IMR-90 (cell line): ENCODE measurements at regions not wholly inside any gene's neighbourhood (a gene's known extent, or its start where the extent isn't known, plus 50 kb on each side); places are given as distances from the start of the nearest gene placed in this dataset.

ENCODE experiments used
- ATAC-seq: fragments of 200-7000 bp; cut with Tn5 transposase; 2 replicates; pipeline ENCODE4 v1.9.1; 2020; ENCODE audit warnings: low read depth, mild to moderate bottlenecking, moderate library complexity
- BruUV-seq: library from RNA; stranded (reverse); fragments of 400-500 nt; replicated peaks from 2 replicates; lab custom pipeline; 2021; lab: Mats Ljungman, UMichigan
- CTCF ChIA-PET: fragments of 300-600 bp; formaldehyde crosslinking; extraction: SDS; loops from one replicate; lab custom pipeline; 2021; ENCODE audit warnings: antibody characterized with exemption; lab: Yijun Ruan, JAX
- POLR2A ChIA-PET: fragments of 300-600 bp; sonication (Branson Sonifier 250); formaldehyde crosslinking; loops from one replicate; lab custom pipeline; 2022; ENCODE audit warnings: antibody characterized with exemption; ENCODE audit not compliant: unreplicated experiment; lab: Charles Lee
- DNase-seq: peaks from one replicate; pipeline ENCODE4 v3.0.0; 2013
- H2AFZ ChIP-seq: replicated peaks from 2 replicates; pipeline ENCODE3; 2013; ENCODE audit warnings: low read length, mild to moderate bottlenecking; ENCODE audit not compliant: poor library complexity
- H2AK5ac ChIP-seq: 2 replicates; pipeline ENCODE4 v1.6.1; 2013; ENCODE audit warnings: low read depth, low read length, inconsistent platforms
- H2AK9ac ChIP-seq: replicated peaks from 2 replicates; pipeline ENCODE3; 2013; ENCODE audit warnings: mild to moderate bottlenecking, low read depth, low read length, moderate library complexity; ENCODE audit not compliant: poor library complexity
- H2BK120ac ChIP-seq: 2 replicates; pipeline ENCODE4 v1.6.1; 2013; ENCODE audit warnings: low read depth, low read length, inconsistent platforms
- H2BK15ac ChIP-seq: 3 replicates; pipeline ENCODE4 v1.6.1; 2013; ENCODE audit warnings: low read depth, low read length, inconsistent platforms
- H2BK20ac ChIP-seq: 2 replicates; pipeline ENCODE4 v1.6.1; 2013; ENCODE audit warnings: low read depth, mild to moderate bottlenecking, inconsistent platforms, low read length, moderate library complexity
- H2BK5ac ChIP-seq: 2 replicates; pipeline ENCODE4 v1.6.1; 2013; ENCODE audit warnings: mild to moderate bottlenecking, low read depth, low read length, inconsistent platforms; ENCODE audit not compliant: poor library complexity, severe bottlenecking
- H3K14ac ChIP-seq: replicated peaks from 2 replicates; pipeline ENCODE4 v1.6.1; 2013; ENCODE audit warnings: low read depth, low read length, inconsistent platforms
- H3K18ac ChIP-seq: 2 replicates; pipeline ENCODE4 v1.6.1; 2013; ENCODE audit warnings: low read depth, low read length, control low read depth
- H3K23ac ChIP-seq: 2 replicates; pipeline ENCODE4 v1.6.1; 2013; ENCODE audit warnings: low read depth, low read length, inconsistent platforms
- H3K27ac ChIP-seq: 2 replicates; pipeline ENCODE4 v1.5.1; 2013; ENCODE audit warnings: mild to moderate bottlenecking, control low read depth, low read length; ENCODE audit not compliant: insufficient read depth
- H3K27me3 ChIP-seq: 2 replicates; pipeline ENCODE4 v1.6.1; 2013; ENCODE audit warnings: low read length; ENCODE audit not compliant: control insufficient read depth, insufficient read depth
- H3K36me3 ChIP-seq: 2 replicates; pipeline ENCODE4 v1.6.1; 2013; ENCODE audit warnings: low read length, mixed read lengths; ENCODE audit not compliant: control insufficient read depth, insufficient read depth
- H3K4ac ChIP-seq: 2 replicates; pipeline ENCODE4 v1.6.1; 2013; ENCODE audit warnings: low read depth, low read length, inconsistent platforms
- H3K4me1 ChIP-seq: 2 replicates; pipeline ENCODE4 v1.6.1; 2013; ENCODE audit warnings: low read length, mixed read lengths; ENCODE audit not compliant: control insufficient read depth, insufficient read depth
- H3K4me2 ChIP-seq: 2 replicates; pipeline ENCODE4 v1.6.1; 2013; ENCODE audit warnings: low read depth, mild to moderate bottlenecking, control low read depth, low read length, moderate library complexity
- H3K4me3 ChIP-seq: 2 replicates; pipeline ENCODE4 v1.5.1; 2013; ENCODE audit warnings: low read depth, mild to moderate bottlenecking, control low read depth, low read length, moderate library complexity; ENCODE audit not compliant: insufficient read depth
- H3K56ac ChIP-seq: 2 replicates; pipeline ENCODE4 v1.6.1; 2013; ENCODE audit warnings: low read length, inconsistent platforms; ENCODE audit not compliant: insufficient read depth; ENCODE audit errors: extremely low read depth
- H3K79me1 ChIP-seq, 2 experiments: 2 replicates each; pipeline ENCODE4 v1.6.1; 2013; ENCODE audit warnings: low read length in 2 of 2, inconsistent platforms in 1 of 2, low read depth in 1 of 2
- H3K9ac ChIP-seq: 2 replicates; pipeline ENCODE4 v1.6.1; 2013; ENCODE audit warnings: low read depth, low read length, control low read depth
- H3K9me1 ChIP-seq: 2 replicates; pipeline ENCODE4 v1.6.1; 2013; ENCODE audit warnings: low read length, inconsistent platforms; ENCODE audit not compliant: insufficient read depth
- H3K9me3 ChIP-seq: 2 replicates; pipeline ENCODE4 v1.6.1; 2013; ENCODE audit warnings: low read length; ENCODE audit not compliant: control insufficient read depth, insufficient read depth
- H4K20me1 ChIP-seq: 2 replicates; pipeline ENCODE4 v1.6.1; 2013; ENCODE audit warnings: low read length, inconsistent platforms; ENCODE audit not compliant: insufficient read depth
- H4K5ac ChIP-seq: 2 replicates; pipeline ENCODE4 v1.6.1; 2013; ENCODE audit warnings: mild to moderate bottlenecking, low read depth, low read length, control low read depth
- H4K8ac ChIP-seq, 2 experiments: 2 replicates each; pipeline ENCODE4 v1.6.1; 2013; ENCODE audit warnings: low read depth in 2 of 2, low read length in 2 of 2, control low read depth in 1 of 2, inconsistent platforms in 1 of 2
- H4K91ac ChIP-seq: 2 replicates; pipeline ENCODE4 v1.6.1; 2013; ENCODE audit warnings: low read depth, low read length, inconsistent platforms; ENCODE audit not compliant: insufficient read depth
- MAZ ChIP-seq: IDR thresholded peaks from 2 replicates; pipeline ENCODE4 v1.6.1; 2012; ENCODE audit warnings: low read depth, mild to moderate bottlenecking, low read length, improper control_type of control experiment, moderate library complexity, borderline replicate concordance
- RAD21 ChIP-seq: IDR thresholded peaks from 2 replicates; pipeline ENCODE4 v1.6.1; 2012; ENCODE audit warnings: low read length, improper control_type of control experiment
- RFX5 ChIP-seq: IDR thresholded peaks from 2 replicates; pipeline ENCODE4 v1.8.0; 2012; ENCODE audit warnings: low read depth, mild to moderate bottlenecking, low read length, moderate library complexity
- whole genome bisulfite sequencing, 2 experiments: methylation state at CpG; one replicate each; pipeline versions ENCODE4 v1.1.5 to v1.1.7; 2013; ENCODE audit warnings: missing lambda C conversion rate in 2 of 2; ENCODE audit not compliant: insufficient read length in 1 of 2; ENCODE audit errors: extremely low coverage in 2 of 2; 5-methylcytosine and 5-hydroxymethylcytosine counted together
- dilution Hi-C: fragments of 300-500 bp; cut with HindIII; formaldehyde crosslinking; loops from one replicate; pipeline ENCODE4 v1.14.3; 2018; ENCODE audit warnings: low sequenced_read_pairs; ENCODE audit not compliant: unreplicated experiment
- in situ Hi-C: fragments of 300-500 bp; cut with MboI; formaldehyde crosslinking; loops from 3 replicates; pipeline ENCODE4 v1.14.3; 2019; ENCODE audit warnings: low sequenced_read_pairs, inconsistent platforms, mixed read lengths
- intact Hi-C: fragments of 100-400 bp; cut with micrococcal nuclease; formaldehyde crosslinking; loops from 2 replicates; pipeline ENCODE4 v1.10.0; 2022

GRCh38 chr4:13856387-13856786 is 228.9 kb upstream of the BOD1L1 start:
- H3K23ac ChIP-seq = no peak overlapping the region
- H3K9me1 ChIP-seq = no peaks in the 10 kb centered on the region
- in situ Hi-C loops (no loop called here), dilution Hi-C loops (no loop called here), intact Hi-C loops (no loop called here)
- ChIA-PET CTCF (interaction anchor here (1.2 kb wide), 1 partner anchor 16 kb away, joined by 3 read pairs; no protein-coding TSS in a partner anchor), POLR2A (no interaction called here)
- H2BK120ac ChIP-seq = no peak overlapping the region
- H3K27ac ChIP-seq = no peak overlapping the region
- no peaks in the 10 kb centered on the region for H4K20me1 ChIP-seq
- no peak overlapping the region for H2AK5ac ChIP-seq
- no peak overlapping the region for H4K91ac ChIP-seq
- no peaks in the 10 kb centered on the region for H3K36me3 ChIP-seq
- no peak overlapping the region for H3K4ac ChIP-seq
- H3K4me1 ChIP-seq = no peaks in the 10 kb centered on the region
- H2AFZ ChIP-seq = no peak overlapping the region
- no peaks in the 10 kb centered on the region for H3K79me1 ChIP-seq
- H3K27me3 ChIP-seq = no peaks in the 10 kb centered on the region
- no peak overlapping the region for H4K5ac ChIP-seq
- H2AK9ac ChIP-seq = no peak overlapping the region
- 60% methylated on average over 1 of the region's 5 CpGs; no CpG with 5 or more reads in 1 of the 2 experiments for WGBS, 2 experiments
- no TSS peak for BruUV-seq
- no peak overlapping the region for H3K14ac ChIP-seq
- no peaks in the 10 kb centered on the region for H3K9me3 ChIP-seq
- H3K56ac ChIP-seq = no peak overlapping the region
- no peak overlapping the region for H3K4me3 ChIP-seq
- DNase-seq (no peak), ATAC-seq (no peak)
- H2BK15ac ChIP-seq = no peak overlapping the region
- no peak overlapping the region for H2BK5ac ChIP-seq
- H2BK20ac ChIP-seq = no peak overlapping the region
- no peak overlapping the region for H3K4me2 ChIP-seq
- no peak overlapping the region for H3K18ac ChIP-seq
- no peak overlapping the region for H3K9ac ChIP-seq
- TF ChIP-seq RFX5 = no peak
- no peak for TF ChIP-seq MAZ
- no peak for TF ChIP-seq RAD21
- H4K8ac ChIP-seq = no peak overlapping the region
